GM19372 (cell line): ENCODE measurements at regions not wholly inside any gene's neighbourhood (a gene's known extent, or its start where the extent isn't known, plus 50 kb on each side); places are given as distances from the start of the nearest gene placed in this dataset.

Source experiments
- ATAC-seq: cut with Tn5 transposase; IDR thresholded peaks from one replicate; pipeline ENCODE4 v1.9.1; 2021; ENCODE audit warnings: mild to moderate bottlenecking, low read depth, moderate library complexity; ENCODE audit not compliant: unreplicated experiment

GRCh38 chr20:48017992-48018391, 232.7 kb upstream of the SULF2 start:
- ATAC-seq = no peak

- no peak for ATAC-seq
Measured at GRCh38 chr20:48017509-48017908, 232.2 kb upstream of the SULF2 start.

GRCh38 chr20:48015943-48016723, 230.9 kb upstream of the SULF2 start:
- no peak for ATAC-seq

GRCh38 chr20:48015141-48015910, 230.0 kb upstream of the SULF2 start:
- no peak for ATAC-seq

GRCh38 chr20:48012401-48012974, 227.2 kb upstream of the SULF2 start:
- ATAC-seq = no peak

- ATAC-seq = no peak
Measured at GRCh38 chr20:48011025-48011424, 225.7 kb upstream of the SULF2 start.

GRCh38 chr20:48010623-48011022, 225.3 kb upstream of the SULF2 start:
- no peak for ATAC-seq

GRCh38 chr20:48008850-48009515, 223.7 kb upstream of the SULF2 start:
- no peak for ATAC-seq

- no peak for ATAC-seq
Measured at GRCh38 chr20:48007351-48007750, 222.1 kb upstream of the SULF2 start.

GRCh38 chr20:48006036-48006833, 221.0 kb upstream of the SULF2 start:
- ATAC-seq = no peak

- ATAC-seq = no peak
Measured at GRCh38 chr20:48003021-48003420, 217.7 kb upstream of the SULF2 start.

- peak; percentile 56 for ATAC-seq
Measured at GRCh38 chr20:48002517-48002970, 217.3 kb upstream of the SULF2 start.

GRCh38 chr20:47999166-47999565, 213.9 kb upstream of the SULF2 start:
- ATAC-seq = no peak

GRCh38 chr20:47998736-47999135, 213.5 kb upstream of the SULF2 start:
- ATAC-seq = no peak

- no peak for ATAC-seq
Measured at GRCh38 chr20:47995661-47996060, 210.4 kb upstream of the SULF2 start.

GRCh38 chr20:47993817-47994216, 208.5 kb upstream of the SULF2 start:
- ATAC-seq = no peak

GRCh38 chr20:47993035-47993755, 207.9 kb upstream of the SULF2 start:
- no peak for ATAC-seq

- ATAC-seq = no peak
Measured at GRCh38 chr20:47991875-47992488, 206.7 kb upstream of the SULF2 start.
